ENCODE measurements at regions not wholly inside any gene's neighbourhood (a gene's known extent, or its start where the extent isn't known, plus 50 kb on each side); places are given as distances from the start of the nearest gene placed in this dataset.

DNA sequence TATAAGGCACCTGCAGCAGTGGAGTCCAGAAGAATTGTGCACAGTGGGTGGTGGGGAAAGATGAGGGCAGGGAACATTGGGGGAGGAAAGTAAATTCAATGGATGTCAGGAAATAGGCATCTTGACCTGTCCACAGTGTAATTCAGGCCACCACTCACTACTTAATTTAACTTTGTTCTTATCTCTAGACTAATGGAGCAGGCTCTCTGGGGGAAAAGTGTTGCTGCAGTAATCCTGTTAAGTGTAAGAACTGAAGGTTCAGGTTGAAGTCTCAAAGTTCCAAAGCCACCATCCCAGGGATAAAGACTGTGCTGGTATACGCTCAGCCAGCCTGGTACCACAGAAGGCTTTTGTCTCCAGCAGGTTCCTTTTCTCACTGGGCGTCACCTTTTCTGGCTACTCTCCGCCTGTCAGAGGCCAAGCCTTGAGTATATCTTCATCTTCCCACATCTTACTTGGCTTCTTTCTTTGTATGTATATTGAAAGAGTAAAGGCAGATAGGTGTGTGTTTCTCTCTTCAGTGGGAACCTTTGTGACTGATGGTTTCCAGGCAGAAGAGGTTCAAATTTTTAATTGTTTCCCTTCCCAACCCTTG, 150.9 kb upstream of the DMRT1 start:
- TF ChIP-seq, protein P1, sequence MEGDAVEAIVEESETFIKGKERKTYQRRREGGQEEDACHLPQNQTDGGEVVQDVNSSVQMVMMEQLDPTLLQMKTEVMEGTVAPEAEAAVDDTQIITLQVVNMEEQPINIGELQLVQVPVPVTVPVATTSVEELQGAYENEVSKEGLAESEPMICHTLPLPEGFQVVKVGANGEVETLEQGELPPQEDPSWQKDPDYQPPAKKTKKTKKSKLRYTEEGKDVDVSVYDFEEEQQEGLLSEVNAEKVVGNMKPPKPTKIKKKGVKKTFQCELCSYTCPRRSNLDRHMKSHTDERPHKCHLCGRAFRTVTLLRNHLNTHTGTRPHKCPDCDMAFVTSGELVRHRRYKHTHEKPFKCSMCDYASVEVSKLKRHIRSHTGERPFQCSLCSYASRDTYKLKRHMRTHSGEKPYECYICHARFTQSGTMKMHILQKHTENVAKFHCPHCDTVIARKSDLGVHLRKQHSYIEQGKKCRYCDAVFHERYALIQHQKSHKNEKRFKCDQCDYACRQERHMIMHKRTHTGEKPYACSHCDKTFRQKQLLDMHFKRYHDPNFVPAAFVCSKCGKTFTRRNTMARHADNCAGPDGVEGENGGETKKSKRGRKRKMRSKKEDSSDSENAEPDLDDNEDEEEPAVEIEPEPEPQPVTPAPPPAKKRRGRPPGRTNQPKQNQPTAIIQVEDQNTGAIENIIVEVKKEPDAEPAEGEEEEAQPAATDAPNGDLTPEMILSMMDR (conservative IDR thresholded peaks at IDR 0.05 in 1 of 2, IDR thresholded peaks at IDR 0.05 in 1 of 2; ENCODE audit: low read depth in 1 of 2, low read length in 2 of 2): no peak
- TF ChIP-seq EZH2 (IDR thresholded peaks at IDR 0.05; ENCODE audit: low read length, missing control alignments): no peak

Data from fibroblast of lung (primary cell).